SK-N-SH treated with all-trans-retinoic acid at 6 μM for 48 hours (cell line): ENCODE measurements at regions not wholly inside any gene's neighbourhood (a gene's known extent, or its start where the extent isn't known, plus 50 kb on each side); places are given as distances from the start of the nearest gene placed in this dataset.
"Not testable (repeated sequence)": the region's sequence is repeated elsewhere in the genome, so short reads cannot be mapped to it uniquely, and the experiment has no call there.

Experiments
- ATAC-seq: fragments of 200-7000 bp; cut with Tn5 transposase; 3 replicates; pipeline ENCODE4 v1.9.1; 2020; ENCODE audit warnings: mild to moderate bottlenecking, moderate library complexity
- ARNTL ChIP-seq: fragments of 450-650 bp; formaldehyde crosslinking; IDR thresholded peaks from 2 replicates; pipeline ENCODE4 v1.5.0; 2020; ENCODE audit warnings: low read depth, mild to moderate bottlenecking, moderate library complexity, borderline replicate concordance
- BACH2 ChIP-seq: fragments of 250-450 bp; sonication (Bioruptor Pico); IDR thresholded peaks from 2 replicates; pipeline ENCODE4 v1.9.0; 2021; ENCODE audit warnings: mild to moderate bottlenecking, borderline replicate concordance
- CREB5 ChIP-seq: fragments of 250-450 bp; sonication (Bioruptor Pico); IDR thresholded peaks from 2 replicates; pipeline ENCODE4 v1.5.1; 2020; ENCODE audit warnings: low read depth, mild to moderate bottlenecking, moderate library complexity
- CSDC2 ChIP-seq: fragments of 250-450 bp; sonication (Bioruptor Pico); IDR thresholded peaks from 2 replicates; pipeline ENCODE4 v1.5.0; 2020; ENCODE audit warnings: mild to moderate bottlenecking, moderate library complexity
- ESRRG ChIP-seq: fragments of 250-450 bp; sonication (Bioruptor Pico); IDR thresholded peaks from 2 replicates; pipeline ENCODE4 v1.6.1; 2021; ENCODE audit warnings: mild to moderate bottlenecking
- GLIS3 ChIP-seq: fragments of 250-450 bp; sonication (Bioruptor Pico); IDR thresholded peaks from 2 replicates; pipeline ENCODE4 v1.5.0; 2020; ENCODE audit warnings: mild to moderate bottlenecking, moderate library complexity
- ISL1 ChIP-seq: fragments of 250-450 bp; sonication (Bioruptor Pico); IDR thresholded peaks from 2 replicates; pipeline ENCODE4 v2.1.2; 2022; ENCODE audit warnings: mild to moderate bottlenecking, moderate library complexity
- OSR1 ChIP-seq: fragments of 250-450 bp; sonication (Bioruptor Pico); IDR thresholded peaks from 2 replicates; pipeline ENCODE4 v1.8.0; 2022; ENCODE audit warnings: moderate library complexity, mild to moderate bottlenecking, inconsistent platforms
- PPARA ChIP-seq: fragments of 250-450 bp; sonication (Bioruptor Pico); IDR thresholded peaks from 2 replicates; pipeline ENCODE4 v1.5.0; 2020; ENCODE audit warnings: mild to moderate bottlenecking, borderline replicate concordance
- RARB ChIP-seq: fragments of 250-450 bp; sonication (Bioruptor Pico); IDR thresholded peaks from 2 replicates; pipeline ENCODE4 v1.8.0; 2021; ENCODE audit warnings: mild to moderate bottlenecking, moderate library complexity
- SNAI2 ChIP-seq: fragments of 250-450 bp; sonication (Bioruptor Pico); IDR thresholded peaks from 2 replicates; pipeline ENCODE4 v1.5.0; 2020; ENCODE audit warnings: mild to moderate bottlenecking, moderate library complexity
- TCF4 ChIP-seq: fragments of 250-450 bp; sonication (Bioruptor Pico); IDR thresholded peaks from 2 replicates; pipeline ENCODE4 v1.8.0; 2021; ENCODE audit warnings: mild to moderate bottlenecking, moderate library complexity, borderline replicate concordance
- TOX ChIP-seq: fragments of 250-450 bp; sonication (Bioruptor Pico); IDR thresholded peaks from 2 replicates; pipeline ENCODE4 v1.8.0; 2021; ENCODE audit warnings: mild to moderate bottlenecking, moderate library complexity, borderline replicate concordance
- TSHZ2 ChIP-seq: fragments of 250-450 bp; sonication (Bioruptor Pico); IDR thresholded peaks from 2 replicates; pipeline ENCODE4 v1.5.0; 2020; ENCODE audit warnings: mild to moderate bottlenecking, moderate library complexity
- ZC3H10 ChIP-seq: fragments of 250-450 bp; sonication (Bioruptor Pico); IDR thresholded peaks from 2 replicates; pipeline ENCODE4 v1.5.1; 2021; ENCODE audit warnings: mild to moderate bottlenecking, moderate library complexity
- ZFP3 ChIP-seq: fragments of 250-450 bp; sonication (Bioruptor Pico); IDR thresholded peaks from 2 replicates; pipeline ENCODE4 v1.5.0; 2020; ENCODE audit warnings: mild to moderate bottlenecking, moderate library complexity
- ZFP30 ChIP-seq: fragments of 450-650 bp; formaldehyde crosslinking; IDR thresholded peaks from 2 replicates; pipeline ENCODE4 v1.5.0; 2022; ENCODE audit warnings: mild to moderate bottlenecking, moderate library complexity
- ZNF565 ChIP-seq: fragments of 450-650 bp; formaldehyde crosslinking; conservative IDR thresholded peaks from 2 replicates; pipeline ENCODE4 v1.5.0; 2020; ENCODE audit warnings: low read depth, mild to moderate bottlenecking, moderate library complexity
- ZNF70 ChIP-seq: fragments of 450-650 bp; formaldehyde crosslinking; IDR thresholded peaks from 2 replicates; pipeline ENCODE4 v1.5.0; 2020; ENCODE audit warnings: mild to moderate bottlenecking, moderate library complexity
- ZNF8 ChIP-seq: fragments of 450-650 bp; formaldehyde crosslinking; IDR thresholded peaks from 2 replicates; pipeline ENCODE4 v1.5.0; 2020; ENCODE audit warnings: mild to moderate bottlenecking, moderate library complexity
- TF ChIP-seq, protein P1 (sequence below): fragments of 250-450 bp; sonication (Bioruptor Pico); IDR thresholded peaks from 2 replicates; pipeline ENCODE4 v1.8.0; 2021; ENCODE audit warnings: low read depth, mild to moderate bottlenecking, moderate library complexity, borderline replicate concordance

DNA sequence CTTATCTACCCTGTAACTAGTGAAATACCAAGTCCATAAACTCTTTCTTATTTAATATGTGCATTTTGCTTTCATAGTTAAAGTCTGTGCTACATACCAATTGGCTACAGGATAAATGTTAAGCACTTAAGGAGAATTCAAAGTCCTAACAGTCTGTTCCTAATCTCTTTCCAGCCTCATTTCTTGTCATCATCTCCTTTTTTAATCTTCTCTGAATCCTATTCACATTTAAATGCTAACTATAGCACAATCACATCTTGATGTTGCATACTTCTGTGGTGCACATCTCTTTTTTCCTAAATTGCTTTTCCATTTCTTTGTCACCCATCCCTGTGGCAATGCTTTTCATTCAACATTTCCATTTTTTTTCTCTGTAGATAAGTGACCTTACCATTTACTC, 996.1 kb upstream of the TYRP1 start (continued):
- TF ChIP-seq CSDC2: no peak
- TF ChIP-seq ZNF70 (CRISPR knock-in tag): no peak

DNA sequence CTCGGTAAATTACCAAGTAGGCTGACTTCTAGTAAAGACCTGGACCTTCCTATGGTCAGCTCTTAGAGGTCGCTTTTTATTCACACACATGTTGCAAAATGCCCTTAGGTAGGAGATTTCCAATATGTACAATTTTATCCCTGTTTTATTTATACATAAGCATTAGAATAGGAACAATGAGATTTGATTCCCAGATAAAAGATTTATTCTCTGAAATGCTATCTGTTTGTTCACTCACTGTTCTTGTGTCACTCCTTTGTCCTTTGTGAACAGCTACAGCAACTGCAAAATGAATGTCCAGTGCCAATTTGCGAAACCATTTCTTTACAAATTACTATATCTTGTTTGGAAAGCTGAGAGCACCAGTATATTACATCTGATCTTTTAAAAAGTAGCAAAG, 991.5 kb upstream of the TYRP1 start:
- TF ChIP-seq CSDC2: no peak
- no peak for TF ChIP-seq TCF4 (CRISPR knock-in tag)
- TF ChIP-seq ISL1: no peak
- TF ChIP-seq TSHZ2 (CRISPR knock-in tag): no peak
- no peak for TF ChIP-seq ZC3H10 (CRISPR knock-in tag)
- no peak for TF ChIP-seq BACH2 (CRISPR knock-in tag)
- TF ChIP-seq ZFP30: no peak
- TF ChIP-seq CREB5: no peak
- no peak for TF ChIP-seq OSR1 (CRISPR knock-in tag)
- TF ChIP-seq SNAI2: no peak
- TF ChIP-seq, protein P1, sequence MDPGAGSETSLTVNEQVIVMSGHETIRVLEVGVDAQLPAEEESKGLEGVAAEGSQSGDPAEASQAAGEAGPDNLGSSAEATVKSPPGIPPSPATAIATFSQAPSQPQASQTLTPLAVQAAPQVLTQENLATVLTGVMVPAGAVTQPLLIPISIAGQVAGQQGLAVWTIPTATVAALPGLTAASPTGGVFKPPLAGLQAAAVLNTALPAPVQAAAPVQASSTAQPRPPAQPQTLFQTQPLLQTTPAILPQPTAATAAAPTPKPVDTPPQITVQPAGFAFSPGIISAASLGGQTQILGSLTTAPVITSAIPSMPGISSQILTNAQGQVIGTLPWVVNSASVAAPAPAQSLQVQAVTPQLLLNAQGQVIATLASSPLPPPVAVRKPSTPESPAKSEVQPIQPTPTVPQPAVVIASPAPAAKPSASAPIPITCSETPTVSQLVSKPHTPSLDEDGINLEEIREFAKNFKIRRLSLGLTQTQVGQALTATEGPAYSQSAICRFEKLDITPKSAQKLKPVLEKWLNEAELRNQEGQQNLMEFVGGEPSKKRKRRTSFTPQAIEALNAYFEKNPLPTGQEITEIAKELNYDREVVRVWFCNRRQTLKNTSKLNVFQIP (CRISPR knock-in tag): no peak
- TF ChIP-seq RARB (CRISPR knock-in tag): no peak
- TF ChIP-seq, all 23 proteins: peak for 0

GRCh38 chr9:11702548-11702947, 990.6 kb upstream of the TYRP1 start:
- no peak for TF ChIP-seq ISL1
- ATAC-seq: no peak

More for the DNA sequence above, 991.5 kb upstream of the TYRP1 start:
- ATAC-seq: no peak

DNA sequence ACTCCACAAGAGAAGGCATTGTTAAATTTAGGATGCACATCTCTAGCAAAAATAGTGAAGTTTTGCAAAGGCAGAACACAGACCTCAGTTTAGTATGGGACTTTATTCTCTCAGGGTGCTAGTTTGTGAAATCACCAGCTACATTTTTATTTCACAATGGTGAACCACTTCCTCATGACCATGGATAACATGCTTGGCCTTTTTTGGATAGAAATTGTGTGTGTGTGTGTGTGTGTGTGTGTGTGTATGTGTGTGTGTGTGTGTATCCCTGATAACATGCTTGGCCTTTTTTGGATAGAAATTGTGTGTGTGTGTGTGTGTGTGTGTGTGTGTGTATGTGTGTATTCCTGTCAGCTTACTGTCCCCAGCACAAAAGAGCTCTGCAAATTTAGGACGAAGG, 989.0 kb upstream of the TYRP1 start:
- not testable (repeated sequence) for ATAC-seq

DNA sequence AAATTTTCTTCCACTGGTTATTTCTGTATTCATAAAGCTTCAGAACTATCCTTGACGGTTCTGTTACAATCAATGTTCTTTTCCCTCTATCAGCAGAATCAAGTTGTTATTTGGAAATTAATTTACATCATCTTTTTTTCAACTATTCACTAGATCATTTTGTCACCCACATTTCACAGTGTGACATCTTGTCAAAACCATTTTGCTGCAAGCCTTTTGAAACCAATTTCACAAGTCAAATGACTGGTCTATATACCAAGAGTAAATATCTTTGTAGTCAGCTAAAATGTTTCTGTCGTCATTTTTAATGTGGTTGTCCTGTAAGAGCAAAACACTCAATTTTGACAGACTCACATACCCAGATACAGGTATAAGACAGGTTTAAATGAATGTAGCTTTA, 984.3 kb upstream of the TYRP1 start:
- no peak for ATAC-seq

More for the DNA sequence above, 984.3 kb upstream of the TYRP1 start:
- TF ChIP-seq OSR1 (CRISPR knock-in tag): no peak
- TF ChIP-seq GLIS3 (CRISPR knock-in tag): no peak
- no peak for TF ChIP-seq ZNF565 (CRISPR knock-in tag)
- no peak for TF ChIP-seq ISL1
- no peak for TF ChIP-seq RARB (CRISPR knock-in tag)
- no peak for TF ChIP-seq ZNF8
- no peak for TF ChIP-seq CREB5
- TF ChIP-seq ESRRG (CRISPR knock-in tag): no peak
- no peak for TF ChIP-seq ZC3H10 (CRISPR knock-in tag)
- TF ChIP-seq ZFP3 (CRISPR knock-in tag): no peak
- no peak for TF ChIP-seq TCF4 (CRISPR knock-in tag)
- TF ChIP-seq TSHZ2 (CRISPR knock-in tag): no peak
- TF ChIP-seq ZNF70 (CRISPR knock-in tag): no peak
- no peak for TF ChIP-seq SNAI2
- no peak for TF ChIP-seq ARNTL (CRISPR knock-in tag)
- TF ChIP-seq PPARA (CRISPR knock-in tag): no peak
- TF ChIP-seq, protein P1 (CRISPR knock-in tag): no peak
- TF ChIP-seq BACH2 (CRISPR knock-in tag): no peak
- no peak for TF ChIP-seq TOX (CRISPR knock-in tag)
